ENCODE measurements at regions not wholly inside any gene's neighbourhood (a gene's known extent, or its start where the extent isn't known, plus 50 kb on each side); places are given as distances from the start of the nearest gene placed in this dataset.

- no peak overlapping the region for H3K4me3 ChIP-seq
- H3K27ac ChIP-seq, result no peak overlapping the region
- TF ChIP-seq EZH2 (IDR thresholded peaks at IDR 0.05), result no peak
- no peak for TF ChIP-seq CTCF (IDR thresholded peaks at IDR 0.05)
- no peak for TF ChIP-seq EZH2phosphoT487 (IDR thresholded peaks at IDR 0.05)
- no peak overlapping the region for H3K27ac Mint-ChIP-seq
- H3K4me2 ChIP-seq, result no peak overlapping the region
- no peaks in the 10 kb centered on the region for H3K27me3 Mint-ChIP-seq (ENCODE audit: insufficient read depth, low read depth)
- H3K36me3 Mint-ChIP-seq, result no peaks in the 10 kb centered on the region
- H3K36me3 ChIP-seq, result no peaks in the 10 kb centered on the region
- H3K79me2 ChIP-seq (ENCODE audit: low read depth), result no peaks in the 10 kb centered on the region
- peaks cover 3% of the 10 kb centered on the region for H3K9me3 ChIP-seq (ENCODE audit: low read depth)
- H3F3A ChIP-seq (ENCODE audit: low read depth), result no peaks in the 10 kb centered on the region
- H3K27me3 ChIP-seq, result no peaks in the 10 kb centered on the region
- no peak for DNase-seq (ENCODE audit: low spot score)
- H3K4me1 Mint-ChIP-seq, result no peaks in the 10 kb centered on the region
- no peak overlapping the region for H2AFZ ChIP-seq (replicated peaks)
- peaks cover 2% of the 10 kb centered on the region for H3K9me3 Mint-ChIP-seq
- no peak overlapping the region for H3K4me3 Mint-ChIP-seq
- no peaks in the 10 kb centered on the region for H3K4me1 ChIP-seq
- H4K20me1 ChIP-seq (ENCODE audit: low read depth), result no peaks in the 10 kb centered on the region
- H3K9ac ChIP-seq, result no peak overlapping the region
These were observed 75.3 kb upstream of the PPP1R9A start for GRCh38 chr7:94832051-94832450.

GRCh38 chr7:94834359-94834758 is 73.0 kb upstream of the PPP1R9A start:
- Mint-ChIP-seq H3K27me3 (ENCODE audit: insufficient read depth, low read depth) (no peaks in the 10 kb centered on the region), H3K27ac (no peak overlapping the region), H3K9me3 (peaks cover 15% of the 10 kb centered on the region), H3K36me3 (no peaks in the 10 kb centered on the region), H3K4me3 (no peak overlapping the region), H3K4me1 (no peaks in the 10 kb centered on the region)
- Histone ChIP-seq H3K4me2 (no peak overlapping the region), H2AFZ (replicated peaks) (no peak overlapping the region), H3K4me3 (no peak overlapping the region), H3K9me3 (ENCODE audit: low read depth) (peaks cover 16% of the 10 kb centered on the region), H3F3A (ENCODE audit: low read depth) (no peaks in the 10 kb centered on the region), H4K20me1 (ENCODE audit: low read depth) (no peaks in the 10 kb centered on the region), H3K27me3 (no peaks in the 10 kb centered on the region), H3K36me3 (no peaks in the 10 kb centered on the region), H3K9ac (no peak overlapping the region), H3K4me1 (no peaks in the 10 kb centered on the region), H3K79me2 (ENCODE audit: low read depth) (no peaks in the 10 kb centered on the region), H3K27ac (no peak overlapping the region)
- no peak for DNase-seq (ENCODE audit: low spot score)
- TF ChIP-seq EZH2 (IDR thresholded peaks at IDR 0.05) (no peak), CTCF (IDR thresholded peaks at IDR 0.05) (no peak), EZH2phosphoT487 (IDR thresholded peaks at IDR 0.05) (no peak)

GRCh38 chr7:94838717-94839116 is 68.7 kb upstream of the PPP1R9A start:
- Histone ChIP-seq H3K4me2 (no peak overlapping the region), H3F3A (ENCODE audit: low read depth) (no peaks in the 10 kb centered on the region), H3K27ac (no peak overlapping the region), H3K36me3 (no peaks in the 10 kb centered on the region), H3K79me2 (ENCODE audit: low read depth) (no peaks in the 10 kb centered on the region), H3K4me3 (no peak overlapping the region), H3K9ac (no peak overlapping the region), H3K4me1 (no peaks in the 10 kb centered on the region), H3K27me3 (no peaks in the 10 kb centered on the region), H3K9me3 (ENCODE audit: low read depth) (peaks cover 16% of the 10 kb centered on the region), H2AFZ (replicated peaks) (no peak overlapping the region), H4K20me1 (ENCODE audit: low read depth) (no peaks in the 10 kb centered on the region)
- H3K27me3 Mint-ChIP-seq (ENCODE audit: insufficient read depth, low read depth), result no peaks in the 10 kb centered on the region
- H3K27ac Mint-ChIP-seq, result no peak overlapping the region
- TF ChIP-seq EZH2 (IDR thresholded peaks at IDR 0.05) (no peak), CTCF (IDR thresholded peaks at IDR 0.05) (no peak), EZH2phosphoT487 (IDR thresholded peaks at IDR 0.05) (no peak)
- H3K36me3 Mint-ChIP-seq, result no peaks in the 10 kb centered on the region
- no peak overlapping the region for H3K4me3 Mint-ChIP-seq
- H3K4me1 Mint-ChIP-seq, result no peaks in the 10 kb centered on the region
- H3K9me3 Mint-ChIP-seq, result peaks cover 27% of the 10 kb centered on the region
- no peak for DNase-seq (ENCODE audit: low spot score)
